IMR-90 (cell line): ENCODE measurements at regions not wholly inside any gene's neighbourhood (a gene's known extent, or its start where the extent isn't known, plus 50 kb on each side); places are given as distances from the start of the nearest gene placed in this dataset.

Experiments used
- ATAC-seq: fragments of 200-7000 bp; cut with Tn5 transposase; 2 replicates; pipeline ENCODE4 v1.9.1; 2020; ENCODE audit warnings: low read depth, mild to moderate bottlenecking, moderate library complexity
- BruUV-seq: library from RNA; stranded (reverse); fragments of 400-500 nt; replicated peaks from 2 replicates; lab custom pipeline; 2021; lab: Mats Ljungman, UMichigan
- CTCF ChIA-PET: fragments of 300-600 bp; formaldehyde crosslinking; extraction: SDS; loops from one replicate; lab custom pipeline; 2021; ENCODE audit warnings: antibody characterized with exemption; lab: Yijun Ruan, JAX
- POLR2A ChIA-PET: fragments of 300-600 bp; sonication (Branson Sonifier 250); formaldehyde crosslinking; loops from one replicate; lab custom pipeline; 2022; ENCODE audit warnings: antibody characterized with exemption; ENCODE audit not compliant: unreplicated experiment; lab: Charles Lee
- DNase-seq: peaks from one replicate; pipeline ENCODE4 v3.0.0; 2013
- H2AFZ ChIP-seq: replicated peaks from 2 replicates; pipeline ENCODE3; 2013; ENCODE audit warnings: low read length, mild to moderate bottlenecking; ENCODE audit not compliant: poor library complexity
- H2AK5ac ChIP-seq: 2 replicates; pipeline ENCODE4 v1.6.1; 2013; ENCODE audit warnings: low read depth, low read length, inconsistent platforms
- H2AK9ac ChIP-seq: replicated peaks from 2 replicates; pipeline ENCODE3; 2013; ENCODE audit warnings: mild to moderate bottlenecking, low read depth, low read length, moderate library complexity; ENCODE audit not compliant: poor library complexity
- H2BK120ac ChIP-seq: 2 replicates; pipeline ENCODE4 v1.6.1; 2013; ENCODE audit warnings: low read depth, low read length, inconsistent platforms
- H2BK15ac ChIP-seq: 3 replicates; pipeline ENCODE4 v1.6.1; 2013; ENCODE audit warnings: low read depth, low read length, inconsistent platforms
- H2BK20ac ChIP-seq: 2 replicates; pipeline ENCODE4 v1.6.1; 2013; ENCODE audit warnings: low read depth, mild to moderate bottlenecking, inconsistent platforms, low read length, moderate library complexity
- H2BK5ac ChIP-seq: 2 replicates; pipeline ENCODE4 v1.6.1; 2013; ENCODE audit warnings: mild to moderate bottlenecking, low read depth, low read length, inconsistent platforms; ENCODE audit not compliant: poor library complexity, severe bottlenecking
- H3K14ac ChIP-seq: replicated peaks from 2 replicates; pipeline ENCODE4 v1.6.1; 2013; ENCODE audit warnings: low read depth, low read length, inconsistent platforms
- H3K18ac ChIP-seq: 2 replicates; pipeline ENCODE4 v1.6.1; 2013; ENCODE audit warnings: low read depth, low read length, control low read depth
- H3K23ac ChIP-seq: 2 replicates; pipeline ENCODE4 v1.6.1; 2013; ENCODE audit warnings: low read depth, low read length, inconsistent platforms
- H3K27ac ChIP-seq: 2 replicates; pipeline ENCODE4 v1.5.1; 2013; ENCODE audit warnings: mild to moderate bottlenecking, control low read depth, low read length; ENCODE audit not compliant: insufficient read depth
- H3K27me3 ChIP-seq: 2 replicates; pipeline ENCODE4 v1.6.1; 2013; ENCODE audit warnings: low read length; ENCODE audit not compliant: control insufficient read depth, insufficient read depth
- H3K36me3 ChIP-seq: 2 replicates; pipeline ENCODE4 v1.6.1; 2013; ENCODE audit warnings: low read length, mixed read lengths; ENCODE audit not compliant: control insufficient read depth, insufficient read depth
- H3K4ac ChIP-seq: 2 replicates; pipeline ENCODE4 v1.6.1; 2013; ENCODE audit warnings: low read depth, low read length, inconsistent platforms
- H3K4me1 ChIP-seq: 2 replicates; pipeline ENCODE4 v1.6.1; 2013; ENCODE audit warnings: low read length, mixed read lengths; ENCODE audit not compliant: control insufficient read depth, insufficient read depth
- H3K4me2 ChIP-seq: 2 replicates; pipeline ENCODE4 v1.6.1; 2013; ENCODE audit warnings: low read depth, mild to moderate bottlenecking, control low read depth, low read length, moderate library complexity
- H3K4me3 ChIP-seq: 2 replicates; pipeline ENCODE4 v1.5.1; 2013; ENCODE audit warnings: low read depth, mild to moderate bottlenecking, control low read depth, low read length, moderate library complexity; ENCODE audit not compliant: insufficient read depth
- H3K56ac ChIP-seq: 2 replicates; pipeline ENCODE4 v1.6.1; 2013; ENCODE audit warnings: low read length, inconsistent platforms; ENCODE audit not compliant: insufficient read depth; ENCODE audit errors: extremely low read depth
- H3K79me1 ChIP-seq, 2 experiments: 2 replicates each; pipeline ENCODE4 v1.6.1; 2013; ENCODE audit warnings: low read length in 2 of 2, inconsistent platforms in 1 of 2, low read depth in 1 of 2
- H3K9ac ChIP-seq: 2 replicates; pipeline ENCODE4 v1.6.1; 2013; ENCODE audit warnings: low read depth, low read length, control low read depth
- H3K9me1 ChIP-seq: 2 replicates; pipeline ENCODE4 v1.6.1; 2013; ENCODE audit warnings: low read length, inconsistent platforms; ENCODE audit not compliant: insufficient read depth
- H3K9me3 ChIP-seq: 2 replicates; pipeline ENCODE4 v1.6.1; 2013; ENCODE audit warnings: low read length; ENCODE audit not compliant: control insufficient read depth, insufficient read depth
- H4K20me1 ChIP-seq: 2 replicates; pipeline ENCODE4 v1.6.1; 2013; ENCODE audit warnings: low read length, inconsistent platforms; ENCODE audit not compliant: insufficient read depth
- H4K5ac ChIP-seq: 2 replicates; pipeline ENCODE4 v1.6.1; 2013; ENCODE audit warnings: mild to moderate bottlenecking, low read depth, low read length, control low read depth
- H4K8ac ChIP-seq, 2 experiments: 2 replicates each; pipeline ENCODE4 v1.6.1; 2013; ENCODE audit warnings: low read depth in 2 of 2, low read length in 2 of 2, control low read depth in 1 of 2, inconsistent platforms in 1 of 2
- H4K91ac ChIP-seq: 2 replicates; pipeline ENCODE4 v1.6.1; 2013; ENCODE audit warnings: low read depth, low read length, inconsistent platforms; ENCODE audit not compliant: insufficient read depth
- BHLHE40 ChIP-seq: fragments of 150-350 bp; IDR thresholded peaks from 2 replicates; pipeline ENCODE4 v1.6.1; 2016; ENCODE audit warnings: mild to moderate bottlenecking, low read depth, low read length
- CEBPB ChIP-seq: IDR thresholded peaks from 2 replicates; pipeline ENCODE4 v1.6.1; 2012; ENCODE audit warnings: low read depth, low read length, improper control_type of control experiment
- CHD1 ChIP-seq: IDR thresholded peaks from 2 replicates; pipeline ENCODE4 v1.6.1; 2012; ENCODE audit warnings: low read depth, low read length, improper control_type of control experiment
- CTCF ChIP-seq: conservative IDR thresholded peaks from 2 replicates; pipeline ENCODE4 v1.5.1; 2012; ENCODE audit warnings: mild to moderate bottlenecking, low read depth, low read length, improper control_type of control experiment
- ELK1 ChIP-seq: fragments of 150-350 bp; IDR thresholded peaks from 2 replicates; pipeline ENCODE4 v1.6.1; 2016; ENCODE audit warnings: low read depth, mild to moderate bottlenecking, low read length, moderate library complexity, borderline replicate concordance
- MAZ ChIP-seq: IDR thresholded peaks from 2 replicates; pipeline ENCODE4 v1.6.1; 2012; ENCODE audit warnings: low read depth, mild to moderate bottlenecking, low read length, improper control_type of control experiment, moderate library complexity, borderline replicate concordance
- NFE2L2 ChIP-seq: fragments of 150-350 bp; IDR thresholded peaks from 2 replicates; pipeline ENCODE4 v1.6.1; 2016; ENCODE audit warnings: low read depth, mild to moderate bottlenecking, low read length
- POLR2A ChIP-seq: IDR thresholded peaks from 2 replicates; pipeline ENCODE4 v1.6.1; 2012; ENCODE audit warnings: mild to moderate bottlenecking, low read depth, low read length
- RCOR1 ChIP-seq: IDR thresholded peaks from 2 replicates; pipeline ENCODE4 v1.6.1; 2012; ENCODE audit warnings: mild to moderate bottlenecking, low read length, improper control_type of control experiment; ENCODE audit not compliant: insufficient replicate concordance
- SMC3 ChIP-seq: fragments of 150-350 bp; IDR thresholded peaks from 2 replicates; pipeline ENCODE4 v1.6.1; 2016; ENCODE audit warnings: low read depth, mild to moderate bottlenecking, antibody characterized with exemption, low read length, moderate library complexity
- USF2 ChIP-seq: fragments of 150-350 bp; IDR thresholded peaks from 2 replicates; pipeline ENCODE4 v1.6.1; 2017; ENCODE audit warnings: mild to moderate bottlenecking, antibody characterized with exemption, low read length, low read depth
- WGBS, 2 experiments: methylation state at CpG; one replicate each; pipeline versions ENCODE4 v1.1.5 to v1.1.7; 2013; ENCODE audit warnings: missing lambda C conversion rate in 2 of 2; ENCODE audit not compliant: insufficient read length in 1 of 2; ENCODE audit errors: extremely low coverage in 2 of 2; 5-methylcytosine and 5-hydroxymethylcytosine counted together
- dilution Hi-C: fragments of 300-500 bp; cut with HindIII; formaldehyde crosslinking; loops from one replicate; pipeline ENCODE4 v1.14.3; 2018; ENCODE audit warnings: low sequenced_read_pairs; ENCODE audit not compliant: unreplicated experiment
- in situ Hi-C: fragments of 300-500 bp; cut with MboI; formaldehyde crosslinking; loops from 3 replicates; pipeline ENCODE4 v1.14.3; 2019; ENCODE audit warnings: low sequenced_read_pairs, inconsistent platforms, mixed read lengths
- intact Hi-C: fragments of 100-400 bp; cut with micrococcal nuclease; formaldehyde crosslinking; loops from 2 replicates; pipeline ENCODE4 v1.10.0; 2022

- Histone ChIP-seq H2BK5ac (no peak overlapping the region), H3K4me1 (no peaks in the 10 kb centered on the region), H3K36me3 (no peaks in the 10 kb centered on the region), H2BK20ac (no peak overlapping the region), H3K9me1 (no peaks in the 10 kb centered on the region), H3K9me3 (no peaks in the 10 kb centered on the region), H3K4me3 (no peak overlapping the region), H3K27me3 (peaks cover 5% of the 10 kb centered on the region), H4K20me1 (no peaks in the 10 kb centered on the region), H4K5ac (no peak overlapping the region), H2BK15ac (no peak overlapping the region), H2BK120ac (no peak overlapping the region), H4K91ac (no peak overlapping the region), H3K79me1 (no peaks in the 10 kb centered on the region), H3K27ac (no peak overlapping the region), H3K4me2 (no peak overlapping the region), H3K9ac (no peak overlapping the region), H3K4ac (no peak overlapping the region), H2AK5ac (no peak overlapping the region), H3K18ac (no peak overlapping the region), H3K23ac (no peak overlapping the region), H3K14ac (no peak overlapping the region), H2AFZ (no peak overlapping the region), H3K56ac (no peak overlapping the region), H2AK9ac (no peak overlapping the region), H4K8ac (no peak overlapping the region)
- ChIA-PET CTCF (no interaction called here), POLR2A (no interaction called here)
- DNase-seq = no peak
- intact Hi-C loops (no loop called here), in situ Hi-C loops (no loop called here), dilution Hi-C loops (no loop called here)
- BruUV-seq = no TSS peak
- no CpG with 5 or more reads among the region's 3 CpGs for WGBS, 2 experiments
- no peak for ATAC-seq
- TF ChIP-seq ELK1 (no peak), CTCF (no peak), CEBPB (no peak), RCOR1 (no peak), MAZ (no peak), POLR2A (no peak), SMC3 (no peak), CHD1 (no peak), USF2 (no peak), BHLHE40 (no peak), NFE2L2 (no peak)
Observed at GRCh38 chr17:72226322-72226721, 105.5 kb downstream of the SOX9 start.
